ENCODE measurements at regions not wholly inside any gene's neighbourhood (a gene's known extent, or its start where the extent isn't known, plus 50 kb on each side); places are given as distances from the start of the nearest gene placed in this dataset.

- no peak for DNase-seq
Measured at GRCh38 chr17:68737761-68738443, 136.7 kb upstream of the FAM20A start.

- DNase-seq, result no peak
Measured at GRCh38 chr17:68734931-68735330, 133.8 kb upstream of the FAM20A start.

- DNase-seq, result no peak
Measured at GRCh38 chr17:68734187-68734900, 133.2 kb upstream of the FAM20A start.

GRCh38 chr17:68733241-68734176 is 132.3 kb upstream of the FAM20A start:
- DNase-seq, result no peak

GRCh38 chr17:68732301-68732749 is 131.2 kb upstream of the FAM20A start:
- no peak for DNase-seq

- DNase-seq, result no peak
Measured at GRCh38 chr17:68731465-68731864, 130.3 kb upstream of the FAM20A start.

GRCh38 chr17:68719431-68719830 is 118.3 kb upstream of the FAM20A start:
- no peak for DNase-seq

GRCh38 chr17:68718926-68719325 is 117.8 kb upstream of the FAM20A start:
- DNase-seq, result no peak

- no peak for DNase-seq
Measured at GRCh38 chr17:68718465-68718864, 117.3 kb upstream of the FAM20A start.

- DNase-seq, result no peak
Measured at GRCh38 chr17:68714676-68715075, 113.5 kb upstream of the FAM20A start.

- no peak for DNase-seq
Measured at GRCh38 chr17:68711858-68712257, 110.7 kb upstream of the FAM20A start.

- DNase-seq, result no peak
Measured at GRCh38 chr17:68710976-68711375, 109.8 kb upstream of the FAM20A start.

- no peak for DNase-seq
Measured at GRCh38 chr17:68710035-68710780, 109.0 kb upstream of the FAM20A start.

- DNase-seq, result no peak
Measured at GRCh38 chr17:68709461-68709860, 108.3 kb upstream of the FAM20A start.

- no peak for DNase-seq
Measured at GRCh38 chr17:68707031-68707430, 105.9 kb upstream of the FAM20A start.

- no peak for DNase-seq
Measured at GRCh38 chr17:68706356-68706920, 105.3 kb upstream of the FAM20A start.

GRCh38 chr17:68705714-68706076 is 104.5 kb upstream of the FAM20A start:
- no peak for DNase-seq

GRCh38 chr17:68704871-68705713 is 103.9 kb upstream of the FAM20A start:
- no peak for DNase-seq

GRCh38 chr17:68701046-68701445 is 99.9 kb upstream of the FAM20A start:
- no peak for DNase-seq

- no peak for DNase-seq
Measured at GRCh38 chr17:68700421-68700820, 99.3 kb upstream of the FAM20A start.

- no peak for DNase-seq
Measured at GRCh38 chr17:68699936-68700335, 98.8 kb upstream of the FAM20A start.
